WI38 (cell line): ENCODE measurements at regions not wholly inside any gene's neighbourhood (a gene's known extent, or its start where the extent isn't known, plus 50 kb on each side); places are given as distances from the start of the nearest gene placed in this dataset.

Experiments
- H3K4me3 ChIP-seq: 2 replicates; pipeline ENCODE4 v1.5.1; 2011; ENCODE audit warnings: low read depth, mild to moderate bottlenecking, control low read depth, low read length
- CTCF ChIP-seq: IDR thresholded peaks from 2 replicates; pipeline ENCODE4 v1.5.1; 2012; ENCODE audit warnings: low read depth, mild to moderate bottlenecking, control low read depth, low read length

GRCh38 chr3:191065181-191065805, 133.7 kb upstream of the OSTN start:
- no peak for TF ChIP-seq CTCF
- no peak overlapping the region for H3K4me3 ChIP-seq

GRCh38 chr3:191051037-191051436, 148.0 kb upstream of the OSTN start:
- H3K4me3 ChIP-seq: no peak overlapping the region

GRCh38 chr3:191047930-191048329, 151.1 kb upstream of the OSTN start:
- no peak for TF ChIP-seq CTCF
- no peak overlapping the region for H3K4me3 ChIP-seq

More at GRCh38 chr3:191051037-191051436, 148.0 kb upstream of the OSTN start:
- TF ChIP-seq CTCF: no peak

- TF ChIP-seq CTCF: no peak
- no peak overlapping the region for H3K4me3 ChIP-seq
Measured at GRCh38 chr3:191030929-191031328, 168.1 kb upstream of the OSTN start.

GRCh38 chr3:191030491-191030890, 168.0 kb upstream of the GMNC start:
- no peak overlapping the region for H3K4me3 ChIP-seq
- TF ChIP-seq CTCF: no peak

- no peak for TF ChIP-seq CTCF
- no peak overlapping the region for H3K4me3 ChIP-seq
Measured at GRCh38 chr3:191026746-191027145, 164.3 kb upstream of the GMNC start.

- no peak overlapping the region for H3K4me3 ChIP-seq
- TF ChIP-seq CTCF: no peak
Measured at GRCh38 chr3:191020730-191021396, 158.4 kb upstream of the GMNC start.
